ENCODE measurements at regions not wholly inside any gene's neighbourhood (a gene's known extent, or its start where the extent isn't known, plus 50 kb on each side); places are given as distances from the start of the nearest gene placed in this dataset.

DNA sequence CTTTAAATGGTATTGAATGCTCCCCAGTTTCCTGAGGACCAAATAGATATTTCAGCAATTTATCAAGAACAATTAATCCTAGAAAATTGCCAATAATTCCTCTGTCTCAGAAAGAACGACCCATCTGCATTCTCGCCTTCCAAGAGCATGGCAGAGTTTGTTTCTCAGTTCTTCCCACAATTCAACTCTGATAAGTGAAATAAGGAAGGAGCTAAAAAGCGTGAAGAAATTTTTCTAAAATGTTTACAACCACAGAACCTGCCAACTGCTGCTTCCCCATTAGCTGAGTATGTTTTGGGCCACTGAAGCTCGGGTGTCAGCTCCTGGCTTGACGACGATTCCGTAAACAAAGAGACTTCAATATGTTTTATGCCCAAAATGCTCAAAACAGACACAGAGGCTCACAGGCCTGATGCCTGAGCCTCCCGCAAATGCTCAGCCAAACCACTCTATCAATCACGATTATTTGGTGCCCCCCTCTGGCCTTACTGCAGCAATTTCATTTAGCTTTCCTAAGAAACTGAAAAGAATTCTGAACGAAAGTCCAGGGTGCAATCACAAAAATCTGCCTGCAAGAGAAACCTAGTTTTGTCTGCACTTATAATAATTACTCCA, 259.2 kb upstream of the CCDC54 start:
- peak; percentile 54 to 68 (median 66) for TF ChIP-seq CTCF (IDR thresholded peaks at IDR 0.05; ENCODE audit: unreplicated experiment in 3 of 3)
- no peaks in the 10 kb centered on the region for H3K36me3 Mint-ChIP-seq (ENCODE audit: low read depth)

GRCh38 chr3:107124885-107125284, 252.4 kb upstream of the CCDC54 start:
- H3K27ac Mint-ChIP-seq = peak overlapping the region; percentile 86 to 97 (median 89)
- H3K27me3 Mint-ChIP-seq (ENCODE audit: low read depth) = no peaks in the 10 kb centered on the region
- no peaks in the 10 kb centered on the region for H3K9me3 Mint-ChIP-seq
- peak overlapping the region in 2 of 3 experiments; percentile 17 to 33 for H3K4me3 Mint-ChIP-seq
- TF ChIP-seq CTCF (IDR thresholded peaks at IDR 0.05; ENCODE audit: unreplicated experiment in 3 of 3) = no peak
- H3K4me1 Mint-ChIP-seq = peaks cover 67% of the 10 kb centered on the region
- H3K36me3 Mint-ChIP-seq (ENCODE audit: low read depth) = no peaks in the 10 kb centered on the region

More for the DNA sequence above, 259.2 kb upstream of the CCDC54 start:
- peaks cover 73% of the 10 kb centered on the region for H3K4me1 Mint-ChIP-seq
- no peaks in the 10 kb centered on the region for H3K27me3 Mint-ChIP-seq (ENCODE audit: low read depth)
- H3K9me3 Mint-ChIP-seq = no peaks in the 10 kb centered on the region
- peak overlapping the region in 1 of 3 experiments; percentile 43 for H3K4me3 Mint-ChIP-seq
- H3K27ac Mint-ChIP-seq = peak overlapping the region; percentile 84 to 98 (median 98)

- Mint-ChIP-seq H3K4me3 (no peak overlapping the region), H3K9me3 (no peaks in the 10 kb centered on the region), H3K27me3 (ENCODE audit: low read depth) (no peaks in the 10 kb centered on the region), H3K36me3 (ENCODE audit: low read depth) (no peaks in the 10 kb centered on the region), H3K4me1 (peaks cover 45% of the 10 kb centered on the region), H3K27ac (peak overlapping the region; percentile 38 to 93 (median 83))
- TF ChIP-seq CTCF (IDR thresholded peaks at IDR 0.05; ENCODE audit: unreplicated experiment in 3 of 3) = no peak
Observed at GRCh38 chr3:107128946-107129345, 248.3 kb upstream of the CCDC54 start.

DNA sequence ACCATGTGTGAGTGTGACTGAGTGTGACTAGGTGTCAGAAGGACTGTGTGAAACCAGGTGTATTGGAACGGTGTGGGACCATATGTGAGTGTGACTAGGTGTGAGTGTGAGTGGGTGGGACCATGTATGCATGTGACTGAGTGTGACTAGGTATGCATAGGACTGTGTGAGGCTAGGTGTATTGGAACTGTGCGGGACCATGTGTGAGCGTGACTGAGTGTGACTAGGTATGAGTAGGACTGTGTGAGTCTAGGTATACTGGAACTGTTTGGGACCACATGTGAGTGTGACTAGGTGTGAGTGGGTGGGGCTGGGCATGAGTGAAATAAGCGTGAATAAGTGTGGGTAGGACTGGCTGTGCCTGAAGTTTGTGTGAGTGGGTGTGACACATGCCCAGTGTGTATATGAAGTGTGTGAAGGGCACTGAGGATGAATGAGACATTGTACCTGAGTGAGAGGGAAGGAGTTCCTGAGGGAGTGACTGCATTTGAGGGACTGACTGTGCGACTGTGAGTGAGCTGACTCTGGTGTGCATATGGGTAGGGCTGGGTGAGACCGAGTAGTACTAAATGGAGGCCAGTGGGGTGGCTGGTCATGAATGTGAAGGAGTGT, 247.0 kb upstream of the CCDC54 start:
- TF ChIP-seq CTCF (IDR thresholded peaks at IDR 0.05; ENCODE audit: unreplicated experiment in 3 of 3) = no peak
- no peaks in the 10 kb centered on the region for H3K27me3 Mint-ChIP-seq (ENCODE audit: low read depth)
- peaks cover 45% of the 10 kb centered on the region for H3K4me1 Mint-ChIP-seq
- no peaks in the 10 kb centered on the region for H3K36me3 Mint-ChIP-seq (ENCODE audit: low read depth)
- H3K4me3 Mint-ChIP-seq = no peak overlapping the region
- H3K27ac Mint-ChIP-seq = peak overlapping the region in 2 of 3 experiments; percentile 18 to 43
- no peaks in the 10 kb centered on the region for H3K9me3 Mint-ChIP-seq

DNA sequence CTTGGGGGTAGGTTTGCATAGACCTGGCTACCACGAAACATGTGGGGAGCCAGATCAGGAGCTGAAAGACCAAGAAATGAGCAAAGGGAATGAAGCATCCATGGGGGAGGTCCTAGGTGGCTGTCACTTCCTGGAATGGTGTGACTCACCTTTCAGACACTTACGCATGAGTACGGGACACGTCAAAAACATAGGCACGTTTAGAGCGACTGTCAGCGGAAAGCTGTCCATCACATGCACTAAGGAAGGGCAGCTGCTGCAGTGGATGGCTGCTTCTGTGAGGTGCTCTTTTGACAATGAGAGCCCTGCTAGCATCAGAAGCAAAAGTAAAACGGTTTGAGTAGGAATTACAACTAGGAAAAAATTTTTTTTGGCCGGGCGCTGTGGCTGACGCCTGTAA, 244.6 kb upstream of the CCDC54 start:
- no peak overlapping the region for H3K27ac Mint-ChIP-seq
- peaks cover 26% of the 10 kb centered on the region for H3K4me1 Mint-ChIP-seq
- no peaks in the 10 kb centered on the region for H3K9me3 Mint-ChIP-seq
- H3K4me3 Mint-ChIP-seq = no peak overlapping the region
- H3K27me3 Mint-ChIP-seq (ENCODE audit: low read depth) = no peaks in the 10 kb centered on the region
- no peak for TF ChIP-seq CTCF (IDR thresholded peaks at IDR 0.05; ENCODE audit: unreplicated experiment in 3 of 3)
- no peaks in the 10 kb centered on the region for H3K36me3 Mint-ChIP-seq (ENCODE audit: low read depth)

- peaks cover under 1% of the 10 kb centered on the region for H3K9me3 Mint-ChIP-seq
- no peak for TF ChIP-seq CTCF (IDR thresholded peaks at IDR 0.05; ENCODE audit: unreplicated experiment in 3 of 3)
- no peaks in the 10 kb centered on the region for H3K27me3 Mint-ChIP-seq (ENCODE audit: low read depth)
- H3K36me3 Mint-ChIP-seq (ENCODE audit: low read depth) = no peaks in the 10 kb centered on the region
- peak overlapping the region in 2 of 3 experiments; percentile 52 to 68 for H3K27ac Mint-ChIP-seq
- H3K4me3 Mint-ChIP-seq = no peak overlapping the region
- peaks cover 25% of the 10 kb centered on the region for H3K4me1 Mint-ChIP-seq
Observed at GRCh38 chr3:107133891-107134290, 243.3 kb upstream of the CCDC54 start.
